Heart left ventricle (tissue), 16 donors: ENCODE measurements at regions not wholly inside any gene's neighbourhood (a gene's known extent, or its start where the extent isn't known, plus 50 kb on each side); places are given as distances from the start of the nearest gene placed in this dataset.

Source experiments
- ATAC-seq, 4 donors: fragments of 200-7000 bp; cut with Tn5 transposase; one replicate each; pipeline ENCODE4 v1.9.1; 2020 to 2022; ENCODE audit warnings: moderate library complexity in 4 of 4, mild to moderate bottlenecking in 3 of 4, moderate number of reproducible peaks in 1 of 4
- DNase-seq, 5 donors: peaks; one replicate each; pipeline ENCODE4 v3.0.0-alpha.2; 2020
- H3K27ac ChIP-seq, 12 donors: fragments of 200-600 bp; sonication (generic) in 4 of 12; one replicate each; pipeline versions ENCODE4 v1.5.0 to v1.8.0; 2016 to 2022; ENCODE audit warnings: mild to moderate bottlenecking in 2 of 12
- H3K27me3 ChIP-seq, 9 donors: fragments of 200-600 bp; sonication (generic) in 2 of 9; one replicate each; pipeline versions ENCODE4 v1.5.1 to v1.8.0; 2016 to 2022; ENCODE audit warnings: mild to moderate bottlenecking in 3 of 9
- H3K36me3 ChIP-seq, 9 donors: fragments of 200-600 bp; sonication (generic) in 2 of 9; one replicate each; pipeline versions ENCODE4 v1.5.0 to v1.8.0; 2018 to 2022; ENCODE audit warnings: mild to moderate bottlenecking in 2 of 9
- H3K4me1 ChIP-seq, 12 donors: fragments of 200-600 bp; sonication (generic) in 4 of 12; one replicate each; pipeline versions ENCODE4 v1.5.0 to v1.8.0; 2016 to 2022; ENCODE audit warnings: mild to moderate bottlenecking in 3 of 12
- H3K4me3 ChIP-seq, 12 donors: fragments of 200-600 bp; sonication (generic) in 4 of 12; one replicate each; pipeline versions ENCODE4 v1.5.0 to v1.8.0; 2017 to 2022; ENCODE audit warnings: mild to moderate bottlenecking in 9 of 12, moderate library complexity in 4 of 12
- H3K9me3 ChIP-seq, 12 donors: fragments of 200-600 bp; sonication (generic) in 4 of 12; one replicate each; pipeline versions ENCODE4 v1.5.0 to v1.8.0; 2016 to 2022; ENCODE audit warnings: mild to moderate bottlenecking in 1 of 12
- CTCF ChIP-seq, 12 donors: fragments of 200-600 bp; sonication (generic) in 4 of 12; IDR thresholded peaks; one replicate each; pipeline versions ENCODE4 v1.5.0 to v1.8.0; 2018 to 2022; ENCODE audit warnings: antibody characterized with exemption in 12 of 12, mild to moderate bottlenecking in 5 of 12
- POLR2A ChIP-seq, 2 donors: fragments of 450-650 bp; IDR thresholded peaks; one replicate each; pipeline ENCODE4 v1.6.1; 2017; ENCODE audit warnings: antibody characterized with exemption in 2 of 2, mild to moderate bottlenecking in 2 of 2, moderate library complexity in 2 of 2
- WGBS, 4 donors: extraction: QIAGEN DNeasy Blood & Tissue Kit in 2 of 4; methylation state at CpG; one replicate each; pipeline versions ENCODE4 v1.1.5 to v1.1.7; 2013 to 2018; 5-methylcytosine and 5-hydroxymethylcytosine counted together
- intact Hi-C, 10 donors: fragments of 100-400 bp; cut with DNase I; formaldehyde crosslinking; loops; one replicate each; pipeline versions ENCODE4 v1.11.1 to v1.14.2; 2022
- donor health status: ischemic (EF 13 %, LVEDD 7.1; RV severe dilation, severe dysfunction).
- donor health status: healthy with polysubstance abuse.
- donor health status: DM: no; HTN: yes; CAD: no.
- donor health status: DM: no; HTN: no; CAD: no.
- donor health status: ischemic (EF 25% LVEDD 6.9; RV normal size, moderate dysfunction).
- donor health status: ischemic (EF 25% LVEDD 5.7; RV mildly dilated, moderate dysfunction).
- donor health status: healthy.
- donor health status: DM: yes; HTN: yes; CAD: no.
- donor health status: ischemic (EF 35%, LVEDD 5.7; RV mildly dilated, moderate dysfunction).
- donor health status: nonischemic (EF 11% LVEDD 7.7; RV severe dilation, severe dysfunction).
- donor health status: DM: yes; HTN: yes; CAD: no.
- donor health status: PGD.
- donor health status: ischemic (EF 29% LVEDD 5.4; RV normal size, mild dysfunction).
- donor health status: nonischemic (EF 23%, LVEDD 6.1; RV moderate dilation, normal function).

DNA sequence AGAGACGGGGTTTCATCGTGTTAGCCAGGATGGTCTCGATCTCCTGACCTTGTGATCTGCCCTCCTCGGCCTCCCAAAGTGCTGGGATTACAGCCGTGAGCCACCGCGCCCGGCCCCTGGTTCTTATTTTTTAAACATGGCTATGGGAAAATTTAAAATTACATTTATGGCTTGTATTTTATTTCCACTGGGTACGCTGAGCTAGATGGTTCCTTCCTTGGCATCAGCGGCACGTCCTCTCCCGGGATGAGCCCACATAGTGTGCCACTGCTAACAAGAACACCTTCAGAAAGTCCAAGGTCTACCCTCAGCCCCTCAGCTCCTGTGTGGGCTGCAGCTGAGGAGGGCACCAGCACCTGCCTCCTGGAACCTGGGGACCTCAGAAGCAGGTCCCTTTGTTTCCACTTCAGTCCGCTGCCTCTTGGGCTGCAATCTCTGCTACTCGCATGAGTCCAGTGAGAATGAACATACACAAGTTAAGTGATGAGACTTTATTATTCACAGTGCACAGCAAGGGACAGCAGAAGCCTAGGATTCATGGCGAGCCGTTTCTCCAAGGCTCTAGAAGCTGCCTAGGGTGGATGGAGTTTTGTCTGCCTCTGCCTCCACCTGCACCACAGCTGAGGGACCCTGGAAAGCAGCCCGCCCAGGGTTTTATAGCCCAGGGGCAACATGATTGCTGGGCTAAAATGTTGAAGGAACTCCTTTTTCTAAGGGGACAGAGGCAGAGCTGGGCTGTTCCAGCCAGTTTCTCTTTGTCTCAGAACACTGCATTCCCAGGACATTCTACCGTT is 107.5 kb upstream of the TEX51 start:
- H3K4me3 ChIP-seq = no peak overlapping the region
- intact Hi-C loops = loop anchor here in 1 of 10 donors (10.0 kb wide), 1 partner anchor 94 kb away; no protein-coding TSS in a partner anchor
- H3K27ac ChIP-seq = no peak overlapping the region
- ATAC-seq = no peak
- no peak for DNase-seq
- no peaks in the 10 kb centered on the region for H3K9me3 ChIP-seq
- no peaks in the 10 kb centered on the region for H3K4me1 ChIP-seq
- no peaks in the 10 kb centered on the region for H3K36me3 ChIP-seq
- no peak for TF ChIP-seq CTCF (IDR thresholded peaks at IDR 0.05)
- TF ChIP-seq POLR2A (IDR thresholded peaks at IDR 0.05) = no peak
- WGBS, 4 donors = 84 to 90% (median 87%) methylated on average over 16 to 18 of the region's 18 CpGs
- peaks cover 0 to 28% (median 7%) of the 10 kb centered on the region in 9 donors for H3K27me3 ChIP-seq

DNA sequence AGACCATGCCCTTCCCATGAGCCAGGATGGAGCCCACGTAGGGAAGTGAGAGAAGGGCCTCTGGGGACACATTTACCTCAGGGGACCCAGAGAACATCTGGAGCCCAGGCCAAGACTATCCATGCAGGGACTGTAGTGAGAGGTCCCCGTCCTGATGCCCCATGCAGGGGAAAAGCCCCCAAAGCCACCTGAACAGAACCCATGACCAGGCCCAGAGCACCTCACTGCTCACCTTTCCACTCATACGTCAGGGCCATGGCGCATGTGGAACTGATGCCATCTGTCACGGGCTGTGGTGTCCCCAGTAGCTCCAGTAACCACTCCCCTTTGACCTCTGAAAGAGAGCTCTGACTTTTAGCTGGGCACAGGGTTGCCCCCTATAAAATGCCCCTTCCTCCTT is 106.5 kb upstream of the TEX51 start:
- peak in 2 of 5 donors; percentile 1 to 7 for DNase-seq
- Histone ChIP-seq H3K4me1 (no peaks in the 10 kb centered on the region), H3K4me3 (no peak overlapping the region), H3K36me3 (no peaks in the 10 kb centered on the region), H3K27me3 (peaks cover 0 to 28% (median 7%) of the 10 kb centered on the region in 9 donors), H3K9me3 (no peaks in the 10 kb centered on the region), H3K27ac (no peak overlapping the region)
- intact Hi-C loops = loop anchor here in 1 of 10 donors (10.0 kb wide), 1 partner anchor 93 kb away; no protein-coding TSS in a partner anchor
- no peak for ATAC-seq
- WGBS, 4 donors = 58 to 77% (median 67%) methylated on average over 5 of the region's 5 CpGs
- no peak for TF ChIP-seq POLR2A (IDR thresholded peaks at IDR 0.05)
- no peak for TF ChIP-seq CTCF (IDR thresholded peaks at IDR 0.05)

GRCh38 chr2:126792993-126793392 is 105.7 kb upstream of the TEX51 start:
- H3K4me1 ChIP-seq = no peaks in the 10 kb centered on the region
- H3K27me3 ChIP-seq = peaks cover 0 to 28% (median 7%) of the 10 kb centered on the region in 9 donors
- DNase-seq = peak in 1 of 5 donors; percentile 1
- TF ChIP-seq POLR2A (IDR thresholded peaks at IDR 0.05) = no peak
- TF ChIP-seq CTCF (IDR thresholded peaks at IDR 0.05) = no peak
- no peak overlapping the region for H3K27ac ChIP-seq
- ATAC-seq = no peak
- no peaks in the 10 kb centered on the region for H3K9me3 ChIP-seq
- H3K4me3 ChIP-seq = no peak overlapping the region
- no peaks in the 10 kb centered on the region for H3K36me3 ChIP-seq
- 85 to 91% (median 87%) methylated on average over 4 of the region's 4 CpGs for WGBS, 4 donors
- intact Hi-C loops = loop anchor here in 1 of 10 donors (10.0 kb wide), 1 partner anchor 92 kb away; no protein-coding TSS in a partner anchor

- no peak for TF ChIP-seq CTCF (IDR thresholded peaks at IDR 0.05)
- no peak for TF ChIP-seq POLR2A (IDR thresholded peaks at IDR 0.05)
- Histone ChIP-seq H3K9me3 (no peaks in the 10 kb centered on the region), H3K4me3 (no peak overlapping the region), H3K27me3 (peaks cover 0 to 28% (median 7%) of the 10 kb centered on the region in 9 donors), H3K27ac (no peak overlapping the region), H3K36me3 (no peaks in the 10 kb centered on the region), H3K4me1 (no peaks in the 10 kb centered on the region)
- WGBS, 4 donors = 50 to 63% (median 56%) methylated on average over 10 of the region's 10 CpGs
- ATAC-seq (no peak), DNase-seq (peak in 2 of 5 donors; percentile 2 to 7)
- intact Hi-C loops = loop anchor here in 1 of 10 donors (10.0 kb wide), 1 partner anchor 91 kb away; no protein-coding TSS in a partner anchor
Observed at GRCh38 chr2:126793885-126794613, 104.6 kb upstream of the TEX51 start.
